ENCODE measurements at regions not wholly inside any gene's neighbourhood (a gene's known extent, or its start where the extent isn't known, plus 50 kb on each side); places are given as distances from the start of the nearest gene placed in this dataset.

DNA sequence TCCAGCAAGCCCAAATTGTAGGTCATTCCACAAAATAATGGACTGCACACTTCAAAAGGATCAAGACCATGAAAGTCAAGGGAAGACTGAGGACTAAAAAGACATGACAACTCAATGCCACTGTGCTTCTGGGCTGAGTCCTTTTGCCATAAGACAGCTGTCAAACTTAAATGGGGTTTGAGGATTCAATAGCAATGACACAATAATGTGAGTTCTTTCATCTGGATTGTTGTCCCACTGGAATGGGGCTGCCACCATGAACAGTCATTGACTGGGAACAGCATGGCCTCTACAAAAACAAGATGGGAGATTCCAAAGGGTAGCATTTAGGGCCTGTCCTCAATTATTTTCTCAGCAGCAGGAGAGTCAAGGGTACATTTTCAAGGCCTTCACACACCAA lies 118.5 kb downstream of the EN1 start:
- Mint-ChIP-seq H3K4me1 (no peaks in the 10 kb centered on the region), H3K4me3 (no peak overlapping the region), H3K27me3 (ENCODE audit: low read depth) (no peaks in the 10 kb centered on the region), H3K27ac (no peak overlapping the region), H3K36me3 (peaks cover 4% of the 10 kb centered on the region), H3K9me3 (peaks cover 31% of the 10 kb centered on the region)
- no peak for DNase-seq (ENCODE audit: low spot score in 2 of 2, unreplicated experiment in 2 of 2)
- TF ChIP-seq, protein P1, sequence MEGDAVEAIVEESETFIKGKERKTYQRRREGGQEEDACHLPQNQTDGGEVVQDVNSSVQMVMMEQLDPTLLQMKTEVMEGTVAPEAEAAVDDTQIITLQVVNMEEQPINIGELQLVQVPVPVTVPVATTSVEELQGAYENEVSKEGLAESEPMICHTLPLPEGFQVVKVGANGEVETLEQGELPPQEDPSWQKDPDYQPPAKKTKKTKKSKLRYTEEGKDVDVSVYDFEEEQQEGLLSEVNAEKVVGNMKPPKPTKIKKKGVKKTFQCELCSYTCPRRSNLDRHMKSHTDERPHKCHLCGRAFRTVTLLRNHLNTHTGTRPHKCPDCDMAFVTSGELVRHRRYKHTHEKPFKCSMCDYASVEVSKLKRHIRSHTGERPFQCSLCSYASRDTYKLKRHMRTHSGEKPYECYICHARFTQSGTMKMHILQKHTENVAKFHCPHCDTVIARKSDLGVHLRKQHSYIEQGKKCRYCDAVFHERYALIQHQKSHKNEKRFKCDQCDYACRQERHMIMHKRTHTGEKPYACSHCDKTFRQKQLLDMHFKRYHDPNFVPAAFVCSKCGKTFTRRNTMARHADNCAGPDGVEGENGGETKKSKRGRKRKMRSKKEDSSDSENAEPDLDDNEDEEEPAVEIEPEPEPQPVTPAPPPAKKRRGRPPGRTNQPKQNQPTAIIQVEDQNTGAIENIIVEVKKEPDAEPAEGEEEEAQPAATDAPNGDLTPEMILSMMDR (IDR thresholded peaks at IDR 0.05; ENCODE audit: unreplicated experiment) = no peak

DNA sequence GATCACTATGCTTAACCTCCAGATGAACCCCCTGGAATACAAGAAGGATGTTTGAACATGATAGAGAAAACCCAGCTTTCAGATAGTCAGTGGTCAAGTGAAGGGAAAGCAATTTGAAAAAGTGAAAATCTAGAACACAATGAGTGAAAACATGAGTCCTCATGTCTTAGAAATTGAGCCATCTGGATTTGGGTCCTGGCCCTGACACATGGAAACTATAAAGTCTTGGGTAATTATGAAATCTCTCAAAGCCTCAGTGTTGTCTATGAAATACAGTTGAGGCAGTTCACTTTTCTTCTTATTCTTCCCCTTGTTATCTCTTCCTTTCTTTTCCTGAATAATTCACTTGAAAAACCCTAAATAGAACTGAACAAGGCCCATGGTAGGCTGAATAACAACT lies 120.6 kb downstream of the EN1 start:
- Mint-ChIP-seq H3K36me3 (peaks cover 4% of the 10 kb centered on the region), H3K27ac (no peak overlapping the region), H3K4me3 (no peak overlapping the region), H3K9me3 (peaks cover 27% of the 10 kb centered on the region), H3K4me1 (no peaks in the 10 kb centered on the region), H3K27me3 (ENCODE audit: low read depth) (no peaks in the 10 kb centered on the region)
- TF ChIP-seq, protein P1 (IDR thresholded peaks at IDR 0.05; ENCODE audit: unreplicated experiment) = no peak
- no peak for DNase-seq (ENCODE audit: low spot score in 2 of 2, unreplicated experiment in 2 of 2)

DNA sequence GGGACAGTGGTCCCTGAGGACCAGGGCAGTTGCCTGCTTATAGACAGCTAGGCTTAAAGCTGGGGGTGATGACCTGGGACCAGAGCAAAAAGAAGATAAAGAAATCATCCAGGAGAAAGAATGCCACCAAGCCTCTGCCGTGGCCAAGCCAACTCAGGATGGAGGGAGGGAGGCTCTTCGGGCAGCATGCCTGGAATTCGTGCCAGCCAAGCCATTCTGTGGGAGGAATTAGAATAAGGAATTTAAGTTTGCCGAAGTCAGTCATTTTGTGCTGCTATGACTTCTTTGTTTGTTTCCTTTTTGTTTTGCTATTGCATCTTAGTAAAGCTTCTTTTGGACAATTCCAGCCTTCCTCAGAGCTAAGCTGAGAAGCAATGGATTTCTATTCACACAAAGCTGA lies 124.1 kb downstream of the EN1 start:
- Mint-ChIP-seq H3K9me3 (peaks cover 18% of the 10 kb centered on the region), H3K4me3 (no peak overlapping the region), H3K27me3 (ENCODE audit: low read depth) (no peaks in the 10 kb centered on the region), H3K4me1 (peaks cover 15% of the 10 kb centered on the region), H3K36me3 (peaks cover 4% of the 10 kb centered on the region), H3K27ac (no peak overlapping the region)
- DNase-seq (ENCODE audit: low spot score in 2 of 2, unreplicated experiment in 2 of 2) = no peak
- TF ChIP-seq, protein P1 (IDR thresholded peaks at IDR 0.05; ENCODE audit: unreplicated experiment) = no peak

DNA sequence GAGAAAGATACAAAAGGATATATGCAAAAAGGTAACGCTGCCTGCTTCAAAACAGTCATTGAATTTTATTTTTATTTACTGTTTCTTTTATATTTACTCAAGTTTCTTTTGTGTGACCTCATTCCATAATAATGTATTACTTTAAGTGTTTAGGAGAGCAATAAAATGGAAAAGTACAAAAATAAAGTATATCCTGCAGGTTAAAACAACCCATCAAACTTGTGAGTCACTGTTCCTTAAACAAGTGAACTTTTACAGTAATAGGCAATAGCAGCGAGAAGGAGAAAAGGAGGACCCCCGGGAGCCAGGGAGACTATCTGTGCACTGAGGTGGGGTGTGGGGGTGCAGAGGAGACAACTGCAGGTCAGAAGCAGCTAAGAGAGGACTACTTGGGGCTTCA lies 124.5 kb downstream of the EN1 start:
- Mint-ChIP-seq H3K36me3 (peaks cover 4% of the 10 kb centered on the region), H3K9me3 (peaks cover 17% of the 10 kb centered on the region), H3K27ac (no peak overlapping the region), H3K4me3 (no peak overlapping the region), H3K27me3 (ENCODE audit: low read depth) (no peaks in the 10 kb centered on the region), H3K4me1 (peaks cover 15% of the 10 kb centered on the region)
- TF ChIP-seq, protein P1 (IDR thresholded peaks at IDR 0.05; ENCODE audit: unreplicated experiment) = no peak
- DNase-seq (ENCODE audit: low spot score in 2 of 2, unreplicated experiment in 2 of 2) = no peak

DNA sequence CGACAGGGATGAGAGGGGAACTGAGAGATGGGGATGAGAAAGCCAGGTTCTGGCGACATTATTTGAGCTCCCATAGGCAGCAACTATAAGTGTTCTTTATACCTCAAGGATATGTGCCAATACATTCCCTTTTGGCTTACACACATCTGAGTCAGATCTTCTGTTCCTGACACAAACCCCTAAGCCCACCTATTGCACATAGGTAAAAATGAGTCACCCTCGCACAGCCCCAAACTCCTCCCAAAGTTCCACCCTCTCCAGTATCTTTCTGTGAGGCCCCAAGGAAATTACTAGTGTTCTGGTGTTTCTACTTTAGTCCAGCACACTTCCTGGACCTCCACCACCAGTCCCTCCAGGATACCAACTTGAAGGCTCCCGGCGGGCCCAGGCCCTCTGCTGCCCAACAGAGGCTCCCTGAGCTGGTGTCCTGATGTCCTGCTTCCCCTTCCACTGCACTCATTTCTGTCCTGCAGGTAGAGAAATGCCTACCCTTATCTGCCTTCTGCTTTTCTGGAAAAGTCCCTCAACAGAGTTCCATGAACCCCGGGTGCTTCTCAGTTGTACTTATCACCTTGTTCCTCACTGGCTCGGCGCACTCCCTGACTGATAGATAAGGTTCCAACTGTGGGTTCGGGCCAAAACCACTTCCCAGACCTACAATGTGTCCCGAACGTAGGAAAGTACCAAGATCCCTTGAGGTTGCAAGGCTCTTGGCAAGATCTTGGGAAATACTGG lies 125.5 kb downstream of the EN1 start:
- Mint-ChIP-seq H3K9me3 (peaks cover 7% of the 10 kb centered on the region), H3K4me1 (peaks cover 15% of the 10 kb centered on the region), H3K27me3 (ENCODE audit: low read depth) (no peaks in the 10 kb centered on the region), H3K4me3 (no peak overlapping the region), H3K27ac (no peak overlapping the region), H3K36me3 (peaks cover under 1% of the 10 kb centered on the region)
- no peak for DNase-seq (ENCODE audit: low spot score in 2 of 2, unreplicated experiment in 2 of 2)
- TF ChIP-seq, protein P1 (IDR thresholded peaks at IDR 0.05; ENCODE audit: unreplicated experiment) = no peak

Data from mesothelial cell of epicardium (in vitro differentiated cells).